OCI-LY7 (cell line): ENCODE measurements at regions not wholly inside any gene's neighbourhood (a gene's known extent, or its start where the extent isn't known, plus 50 kb on each side); places are given as distances from the start of the nearest gene placed in this dataset.

Experiments
- BruUV-seq: library from RNA; stranded (reverse); fragments of 400-500 nt; replicated peaks from 2 replicates; lab custom pipeline; 2021; lab: Mats Ljungman, UMichigan
- CTCF ChIA-PET: fragments of 300-600 bp; sonication (Branson Sonifier 250); formaldehyde crosslinking; loops from one replicate; lab custom pipeline; 2022; ENCODE audit warnings: antibody characterized with exemption; ENCODE audit not compliant: unreplicated experiment; lab: Charles Lee
- POLR2A ChIA-PET: fragments of 300-600 bp; sonication (Branson Sonifier 250); formaldehyde crosslinking; loops from one replicate; lab custom pipeline; 2022; ENCODE audit warnings: antibody characterized with exemption; lab: Charles Lee
- DNase-seq: peaks from one replicate; pipeline ENCODE4 v3.0.0-alpha.2; 2015; ENCODE audit warnings: low spot score
- H2AFZ ChIP-seq: fragments of 200-600 bp; sonication (generic), shearing (Covaris generic); 2 replicates; pipeline ENCODE4 v1.6.1; 2014; ENCODE audit warnings: mild to moderate bottlenecking, antibody characterized with exemption, low read length, moderate library complexity
- H3K27ac ChIP-seq: fragments of 200-600 bp; sonication (generic); 2 replicates; pipeline ENCODE4 v1.5.1; 2014; ENCODE audit warnings: mixed run types, low read depth, mild to moderate bottlenecking, moderate library complexity, low read length, inconsistent platforms; ENCODE audit not compliant: poor library complexity, severe bottlenecking
- H3K36me3 ChIP-seq: fragments of 200-600 bp; sonication (generic); 2 replicates; pipeline ENCODE4 v1.6.1; 2014; ENCODE audit warnings: mild to moderate bottlenecking, antibody characterized with exemption, low read length, moderate library complexity, mixed read lengths; ENCODE audit not compliant: insufficient read depth
- H3K4me1 ChIP-seq: fragments of 200-600 bp; sonication (generic); 2 replicates; pipeline ENCODE4 v1.5.1; 2014; ENCODE audit warnings: mild to moderate bottlenecking, low read length; ENCODE audit not compliant: insufficient read depth, poor library complexity, severe bottlenecking
- H3K4me2 ChIP-seq: fragments of 200-600 bp; sonication (generic); 2 replicates; pipeline ENCODE4 v1.6.1; 2014; ENCODE audit warnings: mild to moderate bottlenecking, low read length
- H3K4me3 ChIP-seq: fragments of 200-600 bp; sonication (generic); 2 replicates; pipeline ENCODE4 v1.5.1; 2014; ENCODE audit warnings: mild to moderate bottlenecking, low read depth, low read length; ENCODE audit not compliant: poor library complexity, severe bottlenecking
- H3K79me2 ChIP-seq: fragments of 200-600 bp; sonication (generic); 2 replicates; pipeline ENCODE4 v1.6.1; 2016; ENCODE audit warnings: low read depth, mild to moderate bottlenecking, low read length, moderate library complexity, mixed read lengths; ENCODE audit not compliant: insufficient read depth
- H3K9me2 ChIP-seq: fragments of 200-600 bp; sonication (generic); 2 replicates; pipeline ENCODE4 v1.6.1; 2016; ENCODE audit warnings: mild to moderate bottlenecking, low read length, mixed read lengths; ENCODE audit not compliant: insufficient read depth
- H3K9me3 ChIP-seq: fragments of 200-600 bp; sonication (generic); 2 replicates; pipeline ENCODE4 v1.6.1; 2014; ENCODE audit warnings: mild to moderate bottlenecking, mixed run types, low read length, mixed read lengths
- H4K20me1 ChIP-seq: fragments of 200-600 bp; sonication (generic); 2 replicates; pipeline ENCODE4 v1.6.1; 2014; ENCODE audit warnings: mild to moderate bottlenecking, antibody characterized with exemption, low read length, moderate library complexity, mixed read lengths; ENCODE audit not compliant: insufficient read depth
- CTCF ChIP-seq: fragments of 200-600 bp; sonication (generic); conservative IDR thresholded peaks from 2 replicates; pipeline ENCODE4 v1.5.1; 2014; ENCODE audit warnings: mild to moderate bottlenecking, antibody characterized with exemption, low read length, moderate library complexity, mixed read lengths
- EZH2phosphoT487 ChIP-seq: fragments of 200-600 bp; sonication (generic); IDR thresholded peaks from 2 replicates; pipeline ENCODE4 v1.6.1; 2018; ENCODE audit warnings: low read depth, borderline replicate concordance, mild to moderate bottlenecking, mixed run types, antibody characterized with exemption, low read length, moderate library complexity, mixed read lengths
- intact Hi-C: fragments of 100-400 bp; cut with micrococcal nuclease; formaldehyde crosslinking; loops from one replicate; pipeline ENCODE4 v1.10.0; 2022; ENCODE audit not compliant: unreplicated experiment

DNA sequence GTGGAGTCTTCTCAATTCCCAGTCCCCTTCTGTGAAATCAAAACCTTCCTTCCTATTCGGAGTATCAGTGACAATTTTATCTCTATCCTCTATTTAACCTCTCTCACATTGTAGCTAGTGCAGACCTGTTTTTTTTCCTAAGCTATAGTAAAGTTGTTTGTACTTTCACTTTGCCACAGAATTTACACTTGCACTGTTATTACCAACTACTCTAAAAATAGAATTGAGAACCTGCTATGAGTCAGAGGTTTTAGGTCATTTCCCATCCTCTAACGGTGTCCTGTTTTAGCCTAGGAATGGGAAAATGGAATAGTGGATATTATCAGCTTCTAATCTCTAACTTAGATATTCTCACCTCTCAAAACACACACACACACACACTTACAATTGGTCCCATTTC, 862.7 kb downstream of the NCAM2 start:
- H3K79me2 ChIP-seq: no peaks in the 10 kb centered on the region
- H2AFZ ChIP-seq: no peak overlapping the region
- H3K4me1 ChIP-seq: no peaks in the 10 kb centered on the region
- no peak overlapping the region for H3K27ac ChIP-seq
- intact Hi-C loops: no loop called here
- no peak overlapping the region for H3K4me3 ChIP-seq
- POLR2A ChIA-PET: interaction anchor here (0.6 kb wide), 1 partner anchor 770 kb away, joined by 4 read pairs; no protein-coding TSS in a partner anchor
- DNase-seq: no peak
- H3K4me2 ChIP-seq: no peak overlapping the region
- no peak for TF ChIP-seq CTCF
- TF ChIP-seq EZH2phosphoT487: no peak
- BruUV-seq: no TSS peak
- H3K36me3 ChIP-seq: no peaks in the 10 kb centered on the region
- CTCF ChIA-PET: no interaction called here
- peaks cover 36% of the 10 kb centered on the region; the same call in 1 of the 2 replicates for H3K9me3 ChIP-seq
- no peaks in the 10 kb centered on the region for H4K20me1 ChIP-seq
- no peaks in the 10 kb centered on the region for H3K9me2 ChIP-seq

DNA sequence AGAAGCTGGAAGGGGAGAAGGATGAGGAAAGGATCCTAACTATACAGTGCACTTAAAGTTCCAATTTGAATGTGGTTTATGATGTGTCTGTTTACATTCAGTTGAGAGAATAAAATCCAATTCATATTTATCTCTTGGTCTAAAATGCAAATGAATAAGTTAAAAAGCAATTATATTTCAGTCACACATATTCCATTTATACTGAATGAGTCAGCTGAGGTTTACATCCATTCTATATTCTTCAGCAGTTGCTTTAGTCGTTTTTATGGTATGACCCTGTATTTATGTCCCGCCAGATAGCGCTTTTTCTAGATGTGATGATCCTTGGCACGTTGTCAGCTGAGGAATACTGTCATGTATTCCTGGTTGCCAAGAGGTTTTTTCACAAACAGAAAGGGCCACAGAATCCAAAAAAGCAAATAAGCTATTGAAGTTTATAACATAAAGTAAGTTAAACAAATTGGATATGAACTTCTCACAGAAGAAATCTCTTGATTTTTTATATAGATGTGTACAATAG, 866.2 kb downstream of the NCAM2 start:
- Histone ChIP-seq H4K20me1 (no peaks in the 10 kb centered on the region), H3K36me3 (no peaks in the 10 kb centered on the region), H3K9me3 (peaks cover 29% of the 10 kb centered on the region; the same call in 1 of the 2 replicates), H2AFZ (no peak overlapping the region), H3K79me2 (no peaks in the 10 kb centered on the region), H3K4me3 (no peak overlapping the region), H3K4me2 (no peak overlapping the region), H3K9me2 (no peaks in the 10 kb centered on the region), H3K4me1 (no peaks in the 10 kb centered on the region), H3K27ac (no peak overlapping the region)
- no peak for DNase-seq
- CTCF ChIA-PET: no interaction called here
- intact Hi-C loops: no loop called here
- BruUV-seq: no TSS peak
- TF ChIP-seq EZH2phosphoT487 (no peak), CTCF (no peak)
- POLR2A ChIA-PET: interaction anchor here (1.2 kb wide), 1 partner anchor 11 kb away, joined by 5 read pairs; no protein-coding TSS in a partner anchor

GRCh38 chr21:21897275-21897883, 899.2 kb downstream of the NCAM2 start:
- no TSS peak for BruUV-seq
- H3K9me2 ChIP-seq: no peaks in the 10 kb centered on the region
- no peaks in the 10 kb centered on the region for H4K20me1 ChIP-seq
- no peak overlapping the region for H2AFZ ChIP-seq
- H3K4me1 ChIP-seq: no peaks in the 10 kb centered on the region
- ChIA-PET POLR2A (interaction anchor here (0.6 kb wide), 2 partner anchors 70 to 529 kb away, joined by 3 to 4 read pairs; no protein-coding TSS in a partner anchor), CTCF (no interaction called here)
- no peak overlapping the region for H3K4me3 ChIP-seq
- H3K36me3 ChIP-seq: no peaks in the 10 kb centered on the region
- H3K79me2 ChIP-seq: no peaks in the 10 kb centered on the region
- H3K9me3 ChIP-seq: peaks cover 24% of the 10 kb centered on the region; the same call in 1 of the 2 replicates
- no peak overlapping the region for H3K4me2 ChIP-seq
- no peak for DNase-seq
- TF ChIP-seq EZH2phosphoT487: no peak
- no peak for TF ChIP-seq CTCF
- H3K27ac ChIP-seq: no peak overlapping the region
- intact Hi-C loops: no loop called here
